HL-60 (cell line): ENCODE measurements at regions not wholly inside any gene's neighbourhood (a gene's known extent, or its start where the extent isn't known, plus 50 kb on each side); places are given as distances from the start of the nearest gene placed in this dataset.

Experiments used
- DNase-seq, 2 experiments: peaks; one replicate each; pipeline ENCODE4 v3.0.0-alpha.2; 2010 to 2020; ENCODE audit warnings: low read depth in 1 of 2, low spot score in 1 of 2
- H3K27ac ChIP-seq: fragments of 250-450 bp; sonication (Bioruptor Pico); replicated peaks from 2 replicates; pipeline ENCODE4 v1.5.1; 2020; ENCODE audit warnings: mild to moderate bottlenecking, moderate library complexity
- H3K27me3 ChIP-seq: fragments of 250-450 bp; sonication (Bioruptor Pico); 2 replicates; pipeline ENCODE4 v1.5.1; 2021; ENCODE audit warnings: mild to moderate bottlenecking, moderate library complexity; ENCODE audit not compliant: insufficient read depth, poor library complexity, severe bottlenecking
- H3K4me3 ChIP-seq: replicated peaks from 2 replicates; pipeline ENCODE4 v1.5.1; 2011; ENCODE audit warnings: mild to moderate bottlenecking, control low read depth, low read length; ENCODE audit not compliant: insufficient read depth
- CTCF ChIP-seq: IDR thresholded peaks from one replicate; pipeline ENCODE4 v1.5.1; 2011; ENCODE audit warnings: low read length, control low read depth, inconsistent platforms; ENCODE audit not compliant: insufficient read depth
- GABPA ChIP-seq: IDR thresholded peaks from 2 replicates; pipeline ENCODE4 v1.6.1; 2012; ENCODE audit warnings: low read depth
- POLR2AphosphoS5 ChIP-seq: IDR thresholded peaks from 2 replicates; pipeline ENCODE4 v1.6.1; 2012; ENCODE audit warnings: low read depth
- REST ChIP-seq: IDR thresholded peaks from 2 replicates; pipeline ENCODE4 v1.6.1; 2012; ENCODE audit warnings: low read depth; ENCODE audit not compliant: insufficient replicate concordance
- SPI1 ChIP-seq: IDR thresholded peaks from 2 replicates; pipeline ENCODE4 v1.6.1; 2012; ENCODE audit warnings: low read depth, mild to moderate bottlenecking, borderline replicate concordance

DNA sequence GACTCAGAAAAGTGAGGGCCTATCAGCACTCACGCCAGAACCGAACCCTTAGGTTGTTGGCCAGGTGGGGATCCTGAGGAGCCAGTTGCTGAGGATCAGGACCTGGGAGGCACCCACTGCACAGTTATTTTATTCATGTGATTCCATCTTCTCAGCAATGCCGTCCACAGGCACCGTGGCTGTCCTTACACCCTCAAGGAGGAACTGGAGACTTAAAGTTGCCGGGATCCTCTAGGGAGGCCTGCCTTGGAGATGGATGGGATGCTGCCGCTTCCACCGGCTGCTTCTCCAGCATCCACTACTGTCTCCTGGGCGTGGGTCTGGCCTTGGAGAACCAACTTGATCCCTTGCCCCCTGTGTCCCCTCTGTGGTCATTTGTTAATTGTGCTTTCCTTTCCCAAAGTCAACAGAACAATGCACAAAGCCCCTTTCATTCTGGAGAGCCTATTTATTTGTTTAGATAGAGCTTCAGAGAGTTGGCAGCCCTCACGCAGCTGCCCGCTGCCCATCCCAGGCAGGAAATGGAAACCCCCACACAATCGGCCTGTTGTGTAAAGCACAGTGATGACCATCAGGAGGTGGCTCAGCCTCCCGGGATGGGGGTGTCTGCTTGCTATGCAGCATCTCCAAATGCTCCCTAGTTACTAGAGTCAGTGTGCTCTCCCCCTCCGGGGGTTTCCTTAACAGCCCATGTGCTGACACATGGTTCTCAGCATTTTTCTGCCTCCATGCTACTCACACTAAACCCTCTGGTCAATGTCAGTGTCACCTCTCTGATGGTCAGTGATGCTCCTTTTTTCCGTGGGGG lies 52.9 kb upstream of the IGFBP3 start:
- no peak for DNase-seq
- no peaks in the 10 kb centered on the region for H3K27me3 ChIP-seq
- H3K4me3 ChIP-seq, result no peak overlapping the region
- H3K27ac ChIP-seq, result no peak overlapping the region
- TF ChIP-seq POLR2AphosphoS5 (no peak), CTCF (no peak), REST (no peak), SPI1 (no peak), GABPA (no peak)

- DNase-seq, result no peak
- no peak overlapping the region for H3K27ac ChIP-seq
- no peak overlapping the region for H3K4me3 ChIP-seq
- TF ChIP-seq CTCF (no peak), GABPA (no peak)
- H3K27me3 ChIP-seq, result no peaks in the 10 kb centered on the region
Observed at GRCh38 chr7:45972629-45973312, 51.7 kb upstream of the IGFBP3 start.

DNA sequence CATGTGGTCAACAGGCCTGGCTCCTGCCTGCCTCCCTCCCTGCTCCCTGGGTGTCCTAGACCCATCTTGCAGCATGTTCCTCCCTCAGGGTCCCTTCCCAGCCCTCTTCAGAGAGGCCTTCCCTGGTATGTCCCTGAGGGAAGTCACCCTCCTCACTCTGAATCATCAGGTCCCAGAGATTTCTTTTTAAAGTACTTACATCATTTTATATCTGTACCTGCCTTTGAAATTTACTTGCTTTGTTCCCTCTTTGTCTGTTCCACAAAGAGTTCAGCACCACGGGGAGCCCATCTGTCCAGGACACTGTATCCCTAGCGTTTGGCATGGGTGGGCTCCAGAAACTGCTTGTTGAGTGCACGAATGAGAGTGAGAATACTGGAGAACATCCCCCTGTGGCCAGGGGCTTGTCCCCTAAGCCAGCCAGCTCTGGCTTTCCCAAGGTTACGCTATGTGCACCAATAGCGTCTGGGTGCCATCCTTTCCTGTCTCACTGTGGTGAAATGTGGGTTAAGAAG lies 50.6 kb upstream of the IGFBP3 start:
- H3K27ac ChIP-seq, result no peak overlapping the region
- TF ChIP-seq POLR2AphosphoS5, result no peak
- no peak for TF ChIP-seq GABPA
- TF ChIP-seq CTCF, result no peak
- no peak for TF ChIP-seq SPI1
- TF ChIP-seq REST, result no peak
- H3K4me3 ChIP-seq, result no peak overlapping the region
- no peaks in the 10 kb centered on the region for H3K27me3 ChIP-seq
- DNase-seq, result no peak
